Prostate gland (tissue), 2 donors: ENCODE measurements at regions not wholly inside any gene's neighbourhood (a gene's known extent, or its start where the extent isn't known, plus 50 kb on each side); places are given as distances from the start of the nearest gene placed in this dataset.

Experiments
- POLR2A ChIP-seq: fragments of 450-650 bp; IDR thresholded peaks from one replicate; pipeline ENCODE4 v1.6.1; 2016; ENCODE audit warnings: antibody characterized with exemption, mild to moderate bottlenecking
- POLR2AphosphoS5 ChIP-seq: sonication (generic); formaldehyde crosslinking; IDR thresholded peaks from one replicate; pipeline ENCODE4 v1.6.1; 2017; ENCODE audit warnings: antibody characterized with exemption
- TF ChIP-seq, protein P1 (sequence below), 4 experiments: fragments of 200-600 bp in 2 of 4; fragments of 450-650 bp in 2 of 4; sonication (generic) in 2 of 4; IDR thresholded peaks; 1 replicate in 3 of 4; 2 replicates in 1 of 4; pipeline ENCODE4 v1.5.1; 2016 to 2019; ENCODE audit warnings: antibody characterized with exemption in 4 of 4, mild to moderate bottlenecking in 2 of 4, moderate library complexity in 2 of 4

DNA sequence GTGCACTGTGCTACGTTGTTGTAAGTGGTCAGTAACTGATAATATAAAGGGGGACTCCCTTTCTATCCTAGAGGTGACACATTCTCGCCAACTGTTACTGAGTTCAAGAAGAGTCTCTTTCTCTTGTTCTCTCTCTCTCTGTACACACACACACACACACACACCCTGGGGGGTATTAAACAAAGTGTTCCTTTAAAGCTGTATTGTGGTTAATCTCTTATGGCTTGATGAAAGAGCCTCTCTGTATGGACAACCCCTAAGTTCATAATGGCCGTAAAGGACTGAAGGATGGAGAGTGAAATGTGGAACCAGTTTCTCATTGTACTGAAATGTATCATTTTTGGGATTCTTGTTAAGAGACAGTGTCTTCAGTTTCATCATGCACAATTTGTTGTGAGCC lies 145.2 kb upstream of the BMPER start:
- TF ChIP-seq, protein P1, sequence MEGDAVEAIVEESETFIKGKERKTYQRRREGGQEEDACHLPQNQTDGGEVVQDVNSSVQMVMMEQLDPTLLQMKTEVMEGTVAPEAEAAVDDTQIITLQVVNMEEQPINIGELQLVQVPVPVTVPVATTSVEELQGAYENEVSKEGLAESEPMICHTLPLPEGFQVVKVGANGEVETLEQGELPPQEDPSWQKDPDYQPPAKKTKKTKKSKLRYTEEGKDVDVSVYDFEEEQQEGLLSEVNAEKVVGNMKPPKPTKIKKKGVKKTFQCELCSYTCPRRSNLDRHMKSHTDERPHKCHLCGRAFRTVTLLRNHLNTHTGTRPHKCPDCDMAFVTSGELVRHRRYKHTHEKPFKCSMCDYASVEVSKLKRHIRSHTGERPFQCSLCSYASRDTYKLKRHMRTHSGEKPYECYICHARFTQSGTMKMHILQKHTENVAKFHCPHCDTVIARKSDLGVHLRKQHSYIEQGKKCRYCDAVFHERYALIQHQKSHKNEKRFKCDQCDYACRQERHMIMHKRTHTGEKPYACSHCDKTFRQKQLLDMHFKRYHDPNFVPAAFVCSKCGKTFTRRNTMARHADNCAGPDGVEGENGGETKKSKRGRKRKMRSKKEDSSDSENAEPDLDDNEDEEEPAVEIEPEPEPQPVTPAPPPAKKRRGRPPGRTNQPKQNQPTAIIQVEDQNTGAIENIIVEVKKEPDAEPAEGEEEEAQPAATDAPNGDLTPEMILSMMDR (IDR thresholded peaks at IDR 0.05), result no peak
- TF ChIP-seq POLR2AphosphoS5 (no peak), POLR2A (no peak)
